Naive B cell (primary cell): ENCODE measurements at regions not wholly inside any gene's neighbourhood (a gene's known extent, or its start where the extent isn't known, plus 50 kb on each side); places are given as distances from the start of the nearest gene placed in this dataset.
"Not testable (repeated sequence)": the region's sequence is repeated elsewhere in the genome, so short reads cannot be mapped to it uniquely, and the experiment has no call there.

Source experiments
- ATAC-seq, 2 donors: fragments of 150-1000 bp; cut with Tn5 transposase; 2 replicates each; pipeline ENCODE4 v1.10.0; 2021; ENCODE audit warnings: low read depth in 2 of 2, mild to moderate bottlenecking in 2 of 2, moderate library complexity in 2 of 2
- DNase-seq: peaks from one replicate; pipeline ENCODE4 v3.0.0; 2022
- H3K27ac Mint-ChIP-seq, 6 donors: one replicate each; pipeline ENCODE4 v1.8.0; 2020 to 2022; ENCODE audit warnings: mild to moderate bottlenecking in 6 of 6, mixed read lengths in 6 of 6, moderate library complexity in 5 of 6, inconsistent platforms in 2 of 6
- H3K27me3 Mint-ChIP-seq, 3 donors: one replicate each; pipeline ENCODE4 v1.8.0; 2021 to 2022; ENCODE audit warnings: mixed read lengths in 3 of 3, mild to moderate bottlenecking in 1 of 3
- H3K36me3 Mint-ChIP-seq, 2 donors: one replicate each; pipeline ENCODE4 v1.8.0; 2020 to 2022; ENCODE audit warnings: mixed read lengths in 2 of 2, inconsistent platforms in 1 of 2, mild to moderate bottlenecking in 1 of 2
- H3K4me1 Mint-ChIP-seq, 3 donors: one replicate each; pipeline ENCODE4 v1.8.0; 2020 to 2022; ENCODE audit warnings: mixed read lengths in 3 of 3, inconsistent platforms in 1 of 3, mild to moderate bottlenecking in 1 of 3, moderate library complexity in 1 of 3
- H3K4me3 Mint-ChIP-seq, 8 donors: one replicate each; pipeline ENCODE4 v1.8.0; 2020 to 2022; ENCODE audit warnings: mild to moderate bottlenecking in 8 of 8, mixed read lengths in 8 of 8, moderate library complexity in 8 of 8, inconsistent platforms in 2 of 8
- H3K9me3 Mint-ChIP-seq, 7 donors: one replicate each; pipeline ENCODE4 v1.8.0; 2020 to 2022; ENCODE audit warnings: mixed read lengths in 7 of 7, mild to moderate bottlenecking in 5 of 7, inconsistent platforms in 2 of 7, moderate library complexity in 1 of 7

DNA sequence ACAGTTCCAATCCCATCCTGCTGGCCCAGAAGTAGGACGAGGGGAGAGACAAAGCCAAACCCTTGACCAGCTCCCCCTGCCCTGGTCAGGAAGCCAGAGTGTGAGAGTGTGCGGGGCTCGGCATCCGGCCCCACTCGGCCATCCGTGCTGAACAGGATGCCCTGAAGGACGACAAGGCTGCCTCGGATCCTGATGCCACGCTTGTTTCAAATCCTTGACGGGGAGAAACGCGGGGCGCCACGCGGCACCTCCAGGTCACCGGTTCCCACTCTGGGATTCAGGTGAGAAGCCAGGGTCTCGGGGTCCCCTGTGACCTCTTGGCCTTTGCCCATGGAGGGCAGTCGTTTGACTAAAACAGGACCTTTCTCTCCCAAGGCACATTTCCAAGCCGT is 167.8 kb downstream of the BRD1 start:
- H3K4me3 Mint-ChIP-seq, result no peak overlapping the region
- H3K27me3 Mint-ChIP-seq, result peaks cover 0 to 6% (median 0%) of the 10 kb centered on the region in 3 donors
- peaks cover 24 to 31% (median 27%) of the 10 kb centered on the region in 3 donors for H3K4me1 Mint-ChIP-seq
- DNase-seq (no peak), ATAC-seq (no peak)
- H3K27ac Mint-ChIP-seq, result no peak overlapping the region
- peaks cover 0 to 3% (median 0%) of the 10 kb centered on the region in 7 donors for H3K9me3 Mint-ChIP-seq
- H3K36me3 Mint-ChIP-seq, result peaks cover 5 to 7% of the 10 kb centered on the region in 2 donors

DNA sequence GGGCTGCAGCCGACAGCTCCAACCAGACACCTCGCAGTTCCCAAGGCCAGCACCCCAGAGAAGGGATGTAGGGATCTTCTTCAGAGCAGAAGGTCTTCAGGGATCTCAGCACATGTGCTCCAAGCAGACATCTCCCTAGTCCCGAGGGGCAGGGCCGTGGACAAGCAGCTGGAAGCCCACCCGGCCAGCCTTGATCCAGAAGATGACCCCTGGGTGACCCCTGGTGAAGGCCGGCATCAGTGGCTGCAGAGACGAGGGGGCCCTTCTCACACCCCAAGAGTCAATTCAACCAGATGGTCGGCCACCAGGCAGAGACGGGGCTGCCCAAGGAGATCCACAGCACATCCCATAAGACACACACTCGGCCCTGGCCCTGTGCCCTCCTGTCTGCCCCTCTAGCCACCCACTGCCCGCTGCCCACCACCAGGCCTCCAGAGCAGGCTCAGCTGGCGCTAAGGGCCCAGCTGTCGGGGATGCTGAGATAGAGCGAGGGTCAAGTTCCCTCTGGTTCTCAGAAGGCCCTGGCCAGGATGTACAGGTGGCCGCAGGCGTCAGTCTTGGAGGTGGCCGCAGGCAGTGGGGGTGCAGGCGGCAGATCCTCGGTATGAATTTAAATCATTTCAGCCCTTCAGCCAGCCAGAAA is 168.3 kb downstream of the BRD1 start:
- Mint-ChIP-seq H3K36me3 (peaks cover 5 to 7% of the 10 kb centered on the region in 2 donors), H3K9me3 (peaks cover 0 to 3% (median 0%) of the 10 kb centered on the region in 7 donors), H3K4me1 (peaks cover 27 to 31% (median 27%) of the 10 kb centered on the region in 3 donors), H3K27me3 (peaks cover 0 to 6% (median 0%) of the 10 kb centered on the region in 3 donors), H3K4me3 (peak overlapping the region in 2 of 8 donors; percentile 92 to 99), H3K27ac (no peak overlapping the region)
- DNase-seq (no peak), ATAC-seq (no peak)

DNA sequence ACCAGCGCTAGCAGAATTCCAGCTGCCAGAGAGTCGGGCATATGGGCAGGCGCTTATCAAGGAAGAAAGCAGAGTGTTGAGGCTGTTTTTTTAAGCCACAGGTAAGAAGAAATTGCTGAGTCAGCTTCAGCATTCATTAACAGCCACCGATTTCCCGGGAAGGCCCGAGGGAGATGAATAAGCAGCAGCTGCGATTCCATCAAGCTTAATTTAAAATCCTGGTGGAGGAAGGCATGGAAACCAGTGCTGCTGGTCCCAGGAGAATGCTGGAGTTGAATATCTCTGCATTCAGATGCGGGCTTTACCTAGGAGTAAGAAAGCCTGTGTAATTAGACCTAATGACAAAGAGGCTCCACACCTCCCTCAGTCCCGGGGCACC is 168.8 kb downstream of the BRD1 start:
- Mint-ChIP-seq H3K27me3 (peaks cover 0 to 6% (median 0%) of the 10 kb centered on the region in 3 donors), H3K9me3 (peaks cover 0 to 3% (median 0%) of the 10 kb centered on the region in 7 donors), H3K4me3 (peak overlapping the region in 6 of 8 donors; percentile 62 to 100 (median 92)), H3K4me1 (peaks cover 27 to 31% (median 30%) of the 10 kb centered on the region in 3 donors), H3K27ac (peak overlapping the region in 4 of 6 donors; percentile 58 to 95 (median 79)), H3K36me3 (peaks cover 5 to 7% of the 10 kb centered on the region in 2 donors)
- DNase-seq (no peak), ATAC-seq (no peak)

DNA sequence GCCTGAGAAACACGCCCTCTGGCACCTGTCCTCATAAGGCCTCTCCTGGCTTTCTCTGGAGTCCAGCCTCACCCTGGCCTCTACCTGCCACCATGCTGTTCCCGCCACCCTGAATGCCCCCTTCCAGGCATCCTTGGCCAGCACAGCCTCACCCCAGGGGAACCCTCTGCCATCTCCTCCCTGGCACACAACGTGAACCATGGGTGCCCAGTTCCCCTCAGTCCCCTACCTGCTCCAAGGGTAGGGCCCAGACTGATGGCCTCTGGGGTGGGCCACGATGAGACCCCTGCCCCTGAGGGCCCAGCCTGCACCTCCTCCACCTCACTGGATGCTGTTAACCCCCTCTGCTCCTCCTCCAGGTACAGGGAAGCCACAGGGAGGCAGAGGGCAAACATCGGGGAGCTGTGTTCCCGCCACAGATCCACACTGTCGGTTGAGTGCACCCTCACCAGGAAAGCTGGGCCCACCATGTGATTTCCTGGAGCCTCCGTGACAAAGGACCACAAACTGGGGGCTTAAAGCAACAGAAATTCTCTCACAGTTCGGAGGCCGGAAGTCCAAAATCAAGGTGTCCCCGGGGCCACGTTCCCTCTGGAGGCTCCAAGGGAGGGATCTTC is 169.6 kb downstream of the BRD1 start:
- no peak for DNase-seq
- Mint-ChIP-seq H3K4me1 (peaks cover 27 to 32% (median 31%) of the 10 kb centered on the region in 3 donors), H3K27me3 (peaks cover 0 to 6% (median 0%) of the 10 kb centered on the region in 3 donors), H3K27ac (peak overlapping the region; percentile 75 to 98 (median 94)), H3K36me3 (peaks cover 5 to 7% of the 10 kb centered on the region in 2 donors), H3K4me3 (peak overlapping the region; percentile 92 to 100 (median 96)), H3K9me3 (peaks cover 0 to 3% (median 0%) of the 10 kb centered on the region in 7 donors)
- no peak for ATAC-seq

DNA sequence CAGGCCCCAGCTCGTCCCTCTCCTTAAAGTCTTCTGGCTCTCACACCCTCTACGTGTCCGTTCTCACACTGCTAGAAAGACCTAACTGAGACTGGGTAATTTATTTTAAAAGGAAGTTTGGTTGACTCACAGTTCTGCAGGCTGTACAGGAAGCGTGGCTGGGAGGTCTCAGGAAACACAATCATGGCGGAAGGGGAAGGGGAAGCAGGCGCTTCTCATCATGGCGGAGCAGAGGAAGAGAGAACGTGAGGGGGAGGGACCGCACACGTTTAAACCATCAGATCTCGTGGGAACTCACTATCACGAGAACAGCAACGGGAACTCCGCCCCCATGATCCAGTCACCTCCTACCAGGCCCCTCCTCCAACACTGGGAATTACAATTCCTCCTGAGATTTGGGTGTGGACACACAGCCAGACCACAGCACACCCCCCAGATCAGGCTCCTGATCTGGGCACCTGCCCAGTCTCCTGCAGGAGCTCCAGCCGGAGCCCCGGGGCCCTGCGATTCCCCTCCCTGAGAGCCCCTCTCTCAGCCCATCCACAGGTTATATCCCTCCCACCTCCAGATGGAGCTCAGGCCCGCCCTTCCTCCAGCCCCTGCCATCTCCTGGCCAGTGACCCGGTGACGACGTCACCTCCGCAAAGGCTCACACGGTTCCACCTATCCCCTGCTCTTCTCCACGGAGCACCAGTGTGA is 170.2 kb downstream of the BRD1 start:
- peak; percentile 90 to 91 for ATAC-seq
- Mint-ChIP-seq H3K4me3 (peak overlapping the region; percentile 92 to 100 (median 96)), H3K4me1 (peaks cover 27 to 34% (median 31%) of the 10 kb centered on the region in 3 donors), H3K9me3 (peaks cover 0 to 3% (median 0%) of the 10 kb centered on the region in 7 donors), H3K27ac (peak overlapping the region; percentile 88 to 98 (median 94)), H3K27me3 (no peaks in the 10 kb centered on the region), H3K36me3 (peaks cover 5 to 7% of the 10 kb centered on the region in 2 donors)
- DNase-seq, result peak; percentile 81

DNA sequence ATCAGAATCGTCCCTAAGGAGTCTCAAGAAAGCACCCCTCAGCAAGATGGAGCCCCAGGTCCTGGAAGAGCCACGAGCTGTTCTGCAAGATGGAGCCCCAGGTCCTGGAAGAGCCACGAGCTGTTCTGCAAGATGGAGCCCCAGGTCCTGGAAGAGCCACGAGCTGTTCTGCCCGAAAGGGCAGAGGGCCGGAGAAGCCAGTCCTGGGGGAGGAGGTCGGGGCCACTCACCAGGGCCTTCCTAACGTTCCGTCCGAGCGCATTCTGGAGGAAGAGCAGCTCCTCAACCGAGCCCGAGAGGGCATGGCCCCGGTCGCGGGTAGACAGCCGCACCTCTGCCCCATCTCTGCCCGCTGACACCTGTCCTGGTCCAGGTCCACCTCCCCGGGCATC is 170.8 kb downstream of the BRD1 start:
- peak; percentile 36 to 41 for ATAC-seq
- Mint-ChIP-seq H3K4me1 (peaks cover 27 to 39% (median 31%) of the 10 kb centered on the region in 3 donors), H3K27ac (peak overlapping the region; percentile 88 to 98 (median 94))

DNA sequence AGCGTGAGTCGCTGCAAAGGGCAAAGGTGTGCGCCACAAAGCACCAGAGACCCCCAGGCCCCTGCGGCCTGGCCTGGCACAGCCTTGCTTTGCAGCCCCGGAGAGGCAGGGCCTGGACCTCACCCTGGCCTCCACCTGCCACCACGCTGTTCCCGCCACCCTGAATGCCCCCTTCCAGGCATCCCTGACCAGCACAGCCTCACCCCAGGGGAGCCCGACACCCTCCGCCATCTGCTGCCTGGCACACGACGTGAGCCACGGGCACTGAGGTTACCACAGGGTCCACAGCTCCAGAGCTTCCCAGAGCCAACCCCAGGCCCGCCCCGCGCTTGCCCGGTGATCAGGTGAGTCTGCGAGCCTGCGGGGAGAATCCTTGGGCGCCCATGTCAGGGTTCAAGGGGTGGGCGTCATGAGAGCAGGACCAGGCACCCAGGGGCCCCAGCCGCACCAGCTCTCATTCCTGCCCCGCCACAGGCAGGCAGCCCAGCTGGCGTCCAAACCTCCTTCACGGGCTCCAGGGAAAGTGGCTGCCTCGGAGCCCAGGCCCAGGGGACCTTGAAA is 171.3 kb downstream of the BRD1 start:
- Mint-ChIP-seq H3K27ac (peak overlapping the region in 1 of 6 donors; percentile 95), H3K27me3 (no peaks in the 10 kb centered on the region), H3K4me3 (peak overlapping the region; percentile 92 to 100 (median 96)), H3K9me3 (peaks cover 0 to 3% (median 0%) of the 10 kb centered on the region in 7 donors), H3K4me1 (peaks cover 25 to 41% (median 31%) of the 10 kb centered on the region in 3 donors), H3K36me3 (peaks cover 5 to 7% of the 10 kb centered on the region in 2 donors)
- DNase-seq, result no peak
- no peak for ATAC-seq

More for the DNA sequence above, 170.8 kb downstream of the BRD1 start:
- H3K36me3 Mint-ChIP-seq, DNase-seq, H3K27me3 Mint-ChIP-seq, H3K9me3 Mint-ChIP-seq: not testable (repeated sequence)
- peak overlapping the region; percentile 92 to 100 (median 96) for H3K4me3 Mint-ChIP-seq

DNA sequence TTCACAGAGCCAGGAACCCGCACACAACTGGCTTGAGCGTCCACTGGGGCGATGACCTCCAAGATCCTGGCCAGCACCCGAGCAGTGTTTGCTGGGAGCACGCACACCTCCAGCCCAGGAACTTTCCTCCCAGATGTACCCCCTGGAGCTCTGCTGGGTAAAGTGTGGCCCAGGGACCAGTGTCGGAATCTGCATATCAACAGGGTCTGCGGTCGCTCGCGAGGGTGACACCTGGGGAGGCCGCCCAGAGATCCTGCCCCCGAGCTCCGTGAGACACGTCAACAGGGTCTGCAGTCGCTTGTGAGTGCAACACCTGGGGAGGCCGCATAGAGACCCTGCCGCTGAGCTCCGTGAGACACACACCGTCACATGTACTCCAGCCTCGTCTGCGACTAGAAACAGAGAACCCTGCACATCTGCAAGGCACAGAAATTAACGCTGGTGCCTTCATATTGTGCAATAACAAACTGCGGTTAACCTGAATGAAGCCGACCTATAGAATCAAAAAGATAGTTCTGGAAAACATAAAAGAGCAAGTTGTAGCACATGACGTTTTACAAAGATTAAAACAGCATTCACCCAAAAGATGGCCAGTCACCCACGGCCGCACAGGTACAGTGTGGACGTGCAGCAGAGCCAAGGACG is 172.4 kb downstream of the BRD1 start:
- peaks cover 0 to 3% (median 0%) of the 10 kb centered on the region in 7 donors for H3K9me3 Mint-ChIP-seq
- H3K36me3 Mint-ChIP-seq, result peaks cover 5 to 7% of the 10 kb centered on the region in 2 donors
- H3K4me1 Mint-ChIP-seq, result peaks cover 23 to 41% (median 31%) of the 10 kb centered on the region in 3 donors
- ATAC-seq, result no peak
- H3K27me3 Mint-ChIP-seq, result no peaks in the 10 kb centered on the region
- peak overlapping the region; percentile 54 to 100 (median 94) for H3K4me3 Mint-ChIP-seq
- peak overlapping the region in 3 of 6 donors; percentile 32 to 91 (median 59) for H3K27ac Mint-ChIP-seq
- no peak for DNase-seq

DNA sequence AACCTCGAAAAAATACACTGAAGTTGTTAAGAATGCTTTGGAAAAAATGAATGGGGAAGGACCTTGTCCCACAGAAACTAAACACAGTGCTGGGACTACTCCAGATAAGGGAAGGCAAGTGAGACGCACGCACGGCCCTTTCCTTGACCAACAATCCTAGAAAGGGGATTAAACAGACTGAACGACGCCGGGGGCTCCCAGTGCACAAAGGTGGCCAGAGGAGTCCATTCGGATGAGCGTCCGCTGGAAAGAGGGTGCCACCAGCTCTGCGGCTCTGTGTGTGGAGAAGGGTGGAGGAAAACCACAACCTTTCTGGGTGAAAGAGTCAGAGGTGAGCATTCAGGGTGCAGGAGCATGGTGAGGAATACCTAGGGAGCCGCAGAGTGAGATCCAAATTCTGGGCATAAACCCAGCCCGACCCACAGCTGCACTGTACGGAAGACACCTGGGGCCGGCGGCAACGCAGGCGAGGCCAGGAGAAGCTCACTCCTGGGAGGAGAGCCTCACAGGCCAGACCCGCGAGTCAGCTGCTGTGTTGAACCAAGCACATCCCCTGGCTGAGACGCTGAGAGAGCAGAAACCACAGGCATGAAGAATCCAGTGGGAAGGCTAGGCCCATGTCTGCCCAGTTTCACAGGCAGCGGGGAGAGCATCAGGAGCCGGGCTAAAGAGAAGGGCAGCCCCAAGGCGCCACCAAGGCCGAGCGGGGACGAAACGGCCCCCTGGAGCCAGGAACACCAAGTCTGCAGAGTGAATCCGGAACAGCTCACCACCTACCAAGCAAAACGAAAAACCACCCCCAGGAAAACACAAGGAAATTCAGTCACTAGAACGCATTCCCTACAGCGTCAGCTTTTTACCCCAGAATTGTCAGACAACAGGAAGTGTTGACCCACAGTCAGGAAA is 177.1 kb downstream of the BRD1 start:
- DNase-seq (no peak), ATAC-seq (no peak)
- Mint-ChIP-seq H3K4me3 (no peak overlapping the region), H3K9me3 (no peaks in the 10 kb centered on the region), H3K27me3 (no peaks in the 10 kb centered on the region), H3K36me3 (peaks cover 0 to 1% of the 10 kb centered on the region in 2 donors), H3K4me1 (peaks cover 14 to 24% (median 16%) of the 10 kb centered on the region in 3 donors), H3K27ac (no peak overlapping the region)

DNA sequence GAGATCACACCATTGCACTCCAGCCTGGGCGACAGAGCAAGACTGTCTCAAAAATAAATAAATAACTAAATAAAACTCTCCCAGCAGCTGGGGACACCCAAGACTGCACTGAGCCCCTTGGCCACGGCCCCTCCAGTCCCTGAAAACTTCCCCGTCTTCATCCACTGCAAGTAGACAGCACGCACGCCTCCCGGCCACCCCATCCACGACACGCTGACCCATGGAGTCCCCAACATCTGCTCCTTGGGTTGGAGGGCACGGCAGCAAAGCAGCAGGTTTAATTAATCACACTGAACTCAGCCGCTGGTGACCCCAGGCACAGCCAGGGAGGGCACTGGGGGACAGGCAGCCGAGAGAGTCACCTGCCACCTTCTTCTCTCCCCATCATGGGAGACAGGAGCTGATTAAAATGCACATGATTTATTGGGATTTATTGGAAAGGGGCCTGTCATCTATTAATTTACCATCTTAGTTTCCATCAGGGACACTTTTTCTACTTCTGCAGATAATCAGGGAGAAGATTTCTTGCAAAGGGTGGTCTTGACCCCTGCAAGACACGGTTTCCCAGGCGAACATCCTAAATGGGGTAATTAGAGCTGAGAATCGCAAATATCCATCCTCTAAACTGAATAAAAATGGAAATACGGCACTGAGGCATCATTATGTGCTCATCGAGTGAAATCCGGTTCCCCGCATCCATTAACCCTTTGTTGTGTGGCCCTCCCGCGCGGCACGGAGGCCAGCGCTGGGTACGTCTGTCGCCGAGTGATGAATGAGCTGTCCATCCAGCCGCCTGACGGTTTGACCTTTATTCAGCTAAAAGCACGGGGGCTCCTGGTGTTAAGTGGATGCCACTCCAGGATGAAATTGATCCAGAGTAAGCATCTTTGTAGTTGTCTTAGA is 178.3 kb downstream of the BRD1 start:
- ATAC-seq (no peak), DNase-seq (no peak)
- peaks cover 0 to 8% of the 10 kb centered on the region in 2 donors for H3K36me3 Mint-ChIP-seq
- peaks cover 10 to 25% (median 17%) of the 10 kb centered on the region in 3 donors for H3K4me1 Mint-ChIP-seq
- H3K4me3 Mint-ChIP-seq, result no peak overlapping the region
- no peaks in the 10 kb centered on the region for H3K9me3 Mint-ChIP-seq
- no peaks in the 10 kb centered on the region for H3K27me3 Mint-ChIP-seq
- peak overlapping the region in 1 of 6 donors; percentile 52 for H3K27ac Mint-ChIP-seq

DNA sequence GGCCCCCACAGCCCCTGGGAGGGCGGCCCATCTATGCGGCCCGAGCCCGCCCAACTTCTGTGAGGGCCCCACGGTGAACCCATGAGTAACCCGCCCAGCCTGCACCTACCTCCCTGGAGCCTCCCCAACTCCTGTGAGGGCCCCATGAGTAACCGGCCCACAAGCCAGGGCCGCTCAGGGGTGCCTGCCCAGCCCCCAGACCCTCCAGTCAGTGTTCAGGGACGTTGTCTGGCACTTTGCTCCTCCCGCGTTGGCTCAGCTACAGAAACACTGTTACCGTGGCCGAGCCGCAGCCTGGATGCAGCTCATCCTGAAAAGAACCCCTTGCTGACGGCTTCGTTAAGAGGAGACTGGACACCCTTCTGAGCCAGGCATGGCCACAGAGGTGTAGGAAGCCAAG is 179.6 kb downstream of the BRD1 start:
- Mint-ChIP-seq H3K9me3 (no peaks in the 10 kb centered on the region), H3K27me3 (no peaks in the 10 kb centered on the region), H3K27ac (no peak overlapping the region), H3K36me3 (peaks cover 0 to 8% of the 10 kb centered on the region in 2 donors), H3K4me1 (peaks cover 10 to 21% (median 20%) of the 10 kb centered on the region in 3 donors), H3K4me3 (no peak overlapping the region)
- DNase-seq (no peak), ATAC-seq (no peak)
